ENCODE measurements at regions not wholly inside any gene's neighbourhood (a gene's known extent, or its start where the extent isn't known, plus 50 kb on each side); places are given as distances from the start of the nearest gene placed in this dataset.

GRCh38 chr20:22004946-22005345 lies 299.5 kb downstream of the PAX1 start:
- TF ChIP-seq POLR2A (IDR thresholded peaks at IDR 0.05; ENCODE audit: low read length) = no peak
- TF ChIP-seq GATA1 (IDR thresholded peaks at IDR 0.05; ENCODE audit: low read depth, low read length) = no peak

Measured in erythroblast (primary cell).